HG03039 (cell line): ENCODE measurements at regions not wholly inside any gene's neighbourhood (a gene's known extent, or its start where the extent isn't known, plus 50 kb on each side); places are given as distances from the start of the nearest gene placed in this dataset.

Experiments
- ATAC-seq: cut with Tn5 transposase; IDR thresholded peaks from one replicate; pipeline ENCODE4 v1.9.1; 2021; ENCODE audit warnings: mild to moderate bottlenecking, moderate library complexity; ENCODE audit not compliant: unreplicated experiment

DNA sequence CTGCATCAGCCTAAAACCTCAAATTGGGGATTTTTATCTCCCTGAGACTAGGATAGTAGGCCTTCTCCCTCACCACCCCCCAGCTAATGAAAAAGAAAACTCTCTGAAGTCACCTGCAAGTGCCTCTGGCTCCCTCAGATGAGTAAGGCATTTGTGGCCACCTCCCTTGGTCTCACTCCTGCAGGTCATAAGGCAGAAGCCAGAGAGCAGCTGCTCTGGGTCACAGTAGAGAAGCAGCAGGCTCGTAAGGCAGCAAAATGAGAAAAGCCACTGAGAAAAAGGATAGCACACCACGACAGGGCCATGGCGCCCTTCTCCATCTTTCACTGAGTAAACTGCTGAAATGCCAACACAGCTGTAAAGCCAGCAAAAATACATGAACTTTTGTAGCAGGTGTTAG, 296.7 kb upstream of the DPH6 start:
- no peak for ATAC-seq

GRCh38 chr15:35843498-35843897, 297.5 kb upstream of the DPH6 start:
- no peak for ATAC-seq

- ATAC-seq, result no peak
These were observed 304.3 kb upstream of the DPH6 start for GRCh38 chr15:35850284-35850683.

DNA sequence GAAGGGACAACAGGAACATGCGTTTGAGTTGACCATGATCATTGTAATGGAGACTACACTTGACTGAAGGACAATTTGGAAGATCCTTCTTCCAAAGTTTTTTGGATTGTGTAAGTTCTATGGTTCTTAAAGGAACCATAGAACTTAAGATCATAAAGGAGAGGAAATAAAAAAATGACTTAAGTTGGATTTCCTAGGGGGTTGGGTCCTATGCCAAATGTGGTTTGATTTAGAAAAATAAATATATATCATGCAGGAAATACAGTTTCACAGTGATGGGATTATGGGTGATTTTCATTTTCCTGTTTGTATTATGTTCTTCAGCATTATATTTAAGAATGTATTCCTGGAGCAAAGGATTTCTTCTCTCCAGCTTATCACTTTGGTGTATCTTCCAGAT, 305.5 kb upstream of the DPH6 start:
- ATAC-seq, result no peak

DNA sequence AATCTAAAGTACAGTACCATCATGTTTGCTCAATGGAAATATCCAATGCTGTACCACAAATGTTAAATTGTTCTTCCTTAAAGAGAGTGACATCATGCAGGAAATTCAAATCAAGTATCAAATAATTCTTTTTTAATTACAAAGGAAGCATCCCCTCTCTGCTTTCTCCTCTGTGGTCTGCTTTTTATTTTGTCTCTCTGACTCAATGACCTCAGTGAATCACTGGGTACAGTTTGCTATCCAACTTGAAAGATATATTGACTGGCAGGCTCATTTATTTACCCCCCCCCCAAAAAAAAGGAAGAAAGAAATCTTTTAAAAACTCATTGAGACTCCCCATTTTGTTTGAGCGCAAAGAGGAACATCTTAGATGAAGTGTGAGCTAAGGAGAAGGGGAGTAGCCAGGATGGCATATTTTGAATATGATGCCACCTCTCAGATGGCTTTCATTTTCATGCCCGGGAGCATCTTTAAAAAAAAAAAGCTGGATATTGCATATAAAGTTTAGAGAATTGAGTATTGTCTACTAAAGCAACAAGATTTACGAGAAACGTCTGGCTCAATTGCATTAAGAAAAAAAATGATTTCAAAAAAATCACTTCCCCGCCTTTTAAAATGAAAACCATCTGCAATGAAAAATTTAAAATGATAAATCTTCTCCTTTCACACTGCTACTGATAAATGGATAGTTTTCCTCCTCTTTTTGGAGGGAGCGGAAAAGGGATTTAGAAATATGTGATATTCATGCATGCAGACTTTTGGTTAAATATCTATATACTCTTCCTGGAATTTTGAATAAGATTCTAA, 307.1 kb upstream of the DPH6 start:
- ATAC-seq, result no peak

DNA sequence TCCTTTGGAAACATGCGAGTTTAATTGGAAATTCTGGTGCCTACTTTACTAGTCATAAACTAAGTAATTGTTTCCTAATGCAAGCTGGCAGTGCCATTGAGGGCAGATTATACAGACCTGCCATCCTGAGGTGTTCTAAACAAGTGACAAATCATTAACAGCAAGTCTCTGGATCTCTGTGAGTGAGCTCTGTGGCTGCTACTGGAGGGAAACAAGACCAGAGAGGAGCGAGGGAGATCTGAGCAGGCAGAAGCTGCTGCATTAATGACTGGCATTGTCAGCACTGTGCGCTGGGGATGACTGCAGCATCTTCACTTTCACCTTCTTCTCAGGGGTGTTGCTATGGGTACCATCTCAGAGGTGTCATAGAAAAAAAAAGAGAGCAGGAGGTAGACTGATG, 308.4 kb upstream of the DPH6 start:
- no peak for ATAC-seq

DNA sequence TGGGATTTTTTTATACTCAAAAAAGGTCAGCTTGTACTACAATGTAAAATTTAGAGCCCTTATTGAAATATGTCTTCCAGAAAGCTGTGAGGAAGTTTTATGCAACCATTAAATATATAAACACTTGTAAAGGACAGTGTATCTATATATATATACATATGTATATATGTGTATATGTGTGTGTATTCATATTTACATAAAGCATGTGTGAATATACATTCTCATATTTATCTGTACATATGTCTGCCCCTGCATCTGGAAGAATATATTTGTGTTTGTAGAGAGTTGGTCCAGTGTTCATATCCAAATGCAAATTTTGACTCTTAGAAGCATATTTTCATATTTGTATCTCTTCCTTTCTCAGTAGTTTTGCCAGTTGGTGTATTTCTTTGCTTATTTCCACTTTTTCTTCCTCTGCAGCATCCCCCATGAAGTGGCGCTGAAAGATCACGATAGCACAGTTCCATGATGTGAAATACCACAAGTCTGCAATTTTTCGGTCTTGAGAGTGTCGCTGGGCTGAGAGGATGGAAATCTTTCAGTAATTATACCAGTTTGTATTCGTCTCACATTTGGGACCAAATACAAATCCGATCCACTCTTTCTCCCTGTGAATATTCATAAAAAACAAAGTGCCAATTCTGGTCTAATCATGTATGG, 311.7 kb upstream of the DPH6 start:
- no peak for ATAC-seq

DNA sequence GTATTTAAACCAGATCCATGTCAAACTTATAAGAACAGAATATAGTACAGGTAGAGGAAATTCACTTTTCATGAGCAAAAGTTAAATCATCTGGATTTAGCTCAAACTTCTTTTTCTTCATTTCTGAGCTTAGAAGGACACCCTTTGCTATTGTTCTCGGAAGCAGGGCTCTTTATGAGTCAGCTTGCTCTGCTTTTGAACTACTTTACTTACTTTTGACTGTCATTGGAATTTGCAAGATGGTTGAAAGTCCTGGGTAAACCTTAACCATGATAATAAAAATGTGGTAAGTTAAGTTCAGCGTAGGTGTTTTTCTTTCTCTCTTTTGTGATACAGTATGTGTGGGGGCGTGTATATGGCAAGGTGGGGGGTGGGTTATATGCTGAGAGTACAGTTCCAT, 312.7 kb upstream of the DPH6 start:
- no peak for ATAC-seq

GRCh38 chr15:35863655-35864054, 317.7 kb upstream of the DPH6 start:
- no peak for ATAC-seq

GRCh38 chr15:35867356-35867755, 321.4 kb upstream of the DPH6 start:
- ATAC-seq, result no peak

DNA sequence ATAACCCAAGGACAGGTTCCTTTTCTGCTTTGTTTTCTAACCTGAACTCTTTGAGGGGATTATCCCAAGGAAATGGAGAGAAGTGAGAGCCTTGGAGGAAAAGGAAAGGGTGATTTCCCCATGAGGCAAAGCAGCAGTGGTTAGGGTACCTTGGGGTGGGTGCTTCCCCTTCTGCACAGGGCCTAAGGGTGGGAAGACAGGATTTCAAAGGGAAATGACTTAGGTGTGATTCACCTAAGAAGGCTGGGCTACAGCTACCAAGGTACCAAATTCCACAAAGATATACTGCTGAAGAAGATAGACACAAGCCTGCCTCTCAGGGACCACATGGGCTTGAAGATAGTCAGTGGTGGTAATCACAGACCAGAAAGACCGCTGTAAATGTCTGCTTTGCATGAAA, 325.3 kb upstream of the DPH6 start:
- no peak for ATAC-seq

DNA sequence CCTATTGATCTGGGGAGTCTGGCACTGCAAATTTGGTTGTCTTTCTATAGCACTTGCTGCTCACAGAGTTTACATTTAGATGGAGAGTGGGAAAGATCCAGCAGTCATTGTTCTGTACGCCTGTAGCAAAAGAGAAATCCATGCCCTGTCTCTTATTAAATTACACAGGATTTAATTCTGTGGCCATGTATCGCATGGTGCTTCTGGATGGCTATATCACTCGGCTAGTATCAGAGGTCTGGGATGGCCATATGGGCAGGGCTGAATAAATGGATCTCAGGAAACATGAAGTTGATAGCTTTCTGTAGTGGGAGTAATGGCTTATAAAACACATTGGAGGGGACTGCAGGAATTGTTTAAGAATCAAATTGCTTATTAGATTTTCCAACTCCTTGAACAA, 325.8 kb upstream of the DPH6 start:
- no peak for ATAC-seq

DNA sequence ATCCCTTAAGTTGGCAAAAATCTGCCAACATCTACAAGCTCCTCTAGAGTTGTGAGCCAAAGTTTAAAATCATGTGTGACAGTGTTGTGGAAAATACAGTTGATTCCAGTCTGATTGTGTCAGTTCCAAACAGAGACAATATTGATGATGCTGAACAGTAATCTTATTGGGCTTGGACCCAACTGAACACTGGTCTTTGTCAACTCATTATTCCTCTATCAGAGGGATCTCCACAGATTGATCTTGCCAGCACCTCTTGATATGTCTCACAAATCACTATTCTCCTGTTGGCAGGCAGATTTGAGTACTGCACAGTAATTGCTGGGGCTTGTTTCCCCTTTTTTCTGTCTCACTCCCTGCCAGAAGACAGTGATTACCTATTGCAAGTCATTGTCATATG, 326.6 kb upstream of the DPH6 start:
- no peak for ATAC-seq

GRCh38 chr15:35874260-35874905, 328.4 kb upstream of the DPH6 start:
- ATAC-seq, result no peak

- no peak for ATAC-seq
These were observed 330.8 kb upstream of the DPH6 start for GRCh38 chr15:35876762-35877161.

DNA sequence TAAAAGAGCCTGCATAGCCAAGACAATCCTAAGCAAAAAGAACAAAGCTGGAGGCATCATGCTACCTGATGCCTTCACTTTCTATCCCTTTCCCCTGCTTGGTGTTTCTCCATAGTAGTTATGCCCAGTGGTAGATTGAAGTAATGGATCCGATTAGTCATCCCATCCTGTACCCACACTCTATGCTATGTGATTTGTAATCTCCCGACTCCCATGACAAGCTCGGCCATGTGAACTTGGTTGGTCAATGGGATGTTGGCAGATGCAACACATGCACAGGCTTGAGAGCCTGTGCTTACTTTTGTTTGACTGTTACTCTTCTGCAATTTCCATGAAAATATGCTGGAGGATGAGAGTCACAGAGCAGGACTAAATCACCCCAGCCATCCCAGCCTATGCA, 334.9 kb upstream of the DPH6 start:
- no peak for ATAC-seq

DNA sequence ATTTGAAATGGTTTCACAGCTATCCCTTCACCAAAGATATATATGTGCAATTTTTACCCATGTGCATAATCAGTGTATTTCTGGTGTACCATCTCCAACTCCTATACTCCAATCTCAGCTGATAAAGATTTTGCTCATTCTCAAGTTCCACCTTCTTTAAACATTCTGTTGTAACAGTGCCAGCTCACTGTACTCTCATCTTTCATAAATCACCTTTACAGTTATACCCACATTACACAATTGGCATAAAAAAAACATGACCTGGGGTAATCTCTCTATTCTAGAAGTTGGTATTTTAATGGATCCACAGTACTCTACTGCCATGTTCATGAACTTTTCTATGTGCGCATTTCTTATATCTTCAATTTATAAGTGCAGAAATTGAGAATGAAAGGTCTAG, 339.9 kb upstream of the DPH6 start:
- ATAC-seq, result no peak

DNA sequence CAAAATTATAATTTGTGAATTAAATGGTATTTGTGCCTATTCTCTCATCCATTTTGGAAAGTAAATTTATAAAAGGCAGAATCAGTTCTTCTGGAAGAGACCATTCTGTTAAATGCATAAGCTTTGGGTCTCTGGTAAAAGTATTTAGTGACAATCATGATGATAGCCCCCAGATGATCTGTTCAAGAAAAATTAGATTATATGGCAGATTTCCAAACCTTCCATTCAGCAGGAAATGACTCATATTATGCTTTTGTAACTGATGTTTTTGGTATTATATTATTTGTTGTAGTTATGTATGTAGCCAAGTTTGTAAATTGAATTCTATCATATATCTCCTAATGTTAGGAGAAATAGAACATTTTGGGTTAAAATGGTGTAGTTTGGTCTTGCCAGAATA, 340.8 kb upstream of the DPH6 start:
- no peak for ATAC-seq

- ATAC-seq, result no peak
These were observed 342.9 kb upstream of the DPH6 start for GRCh38 chr15:35888815-35889214.

GRCh38 chr15:35907511-35907910, 361.5 kb upstream of the DPH6 start:
- no peak for ATAC-seq

DNA sequence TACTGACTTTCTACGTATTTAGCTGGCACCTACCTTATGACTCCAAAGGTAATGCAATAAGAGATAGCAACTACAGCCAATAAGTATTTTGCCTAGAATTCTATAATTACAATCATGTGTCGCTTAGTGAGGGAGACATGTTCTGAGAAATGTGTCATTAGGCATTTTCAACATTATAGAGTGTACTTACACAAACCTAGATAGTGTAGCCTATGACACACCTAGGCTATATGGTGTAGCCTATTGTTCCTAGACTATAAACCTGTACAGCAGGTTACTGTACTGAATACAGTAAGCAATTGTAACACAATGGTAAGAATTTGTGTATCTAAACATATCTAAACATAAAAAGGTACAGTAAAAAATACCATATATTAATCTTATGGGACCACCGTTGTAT, 363.4 kb upstream of the DPH6 start:
- ATAC-seq, result no peak

GRCh38 chr15:35910227-35910626, 364.3 kb upstream of the DPH6 start:
- no peak for ATAC-seq
